ENCODE measurements at regions not wholly inside any gene's neighbourhood (a gene's known extent, or its start where the extent isn't known, plus 50 kb on each side); places are given as distances from the start of the nearest gene placed in this dataset.

- no peak for FAIRE-seq
These were observed 422.4 kb downstream of the CTTN start for GRCh38 chr11:70820712-70821111.

GRCh38 chr11:70823771-70824170 lies 425.4 kb downstream of the CTTN start:
- DNase-seq (ENCODE audit: insufficient read length, low spot score), result no peak
- no peak for TF ChIP-seq POLR2A (IDR thresholded peaks at IDR 0.05; ENCODE audit: low read depth, low read length)
- no peak for FAIRE-seq

More at GRCh38 chr11:70820712-70821111, 422.4 kb downstream of the CTTN start:
- TF ChIP-seq POLR2A (IDR thresholded peaks at IDR 0.05; ENCODE audit: low read depth, low read length), result no peak
- DNase-seq (ENCODE audit: insufficient read length, low spot score), result no peak

GRCh38 chr11:70824605-70825245 lies 426.4 kb downstream of the CTTN start:
- FAIRE-seq, result no peak
- no peak for DNase-seq (ENCODE audit: insufficient read length, low spot score)

GRCh38 chr11:70825893-70826540 lies 426.4 kb downstream of the SHANK2 start:
- no peak for FAIRE-seq
- DNase-seq (ENCODE audit: insufficient read length, low spot score), result no peak
- no peak for TF ChIP-seq POLR2A (IDR thresholded peaks at IDR 0.05; ENCODE audit: low read depth, low read length)

More at GRCh38 chr11:70824605-70825245, 426.4 kb downstream of the CTTN start:
- no peak for TF ChIP-seq POLR2A (IDR thresholded peaks at IDR 0.05; ENCODE audit: low read depth, low read length)

DNA sequence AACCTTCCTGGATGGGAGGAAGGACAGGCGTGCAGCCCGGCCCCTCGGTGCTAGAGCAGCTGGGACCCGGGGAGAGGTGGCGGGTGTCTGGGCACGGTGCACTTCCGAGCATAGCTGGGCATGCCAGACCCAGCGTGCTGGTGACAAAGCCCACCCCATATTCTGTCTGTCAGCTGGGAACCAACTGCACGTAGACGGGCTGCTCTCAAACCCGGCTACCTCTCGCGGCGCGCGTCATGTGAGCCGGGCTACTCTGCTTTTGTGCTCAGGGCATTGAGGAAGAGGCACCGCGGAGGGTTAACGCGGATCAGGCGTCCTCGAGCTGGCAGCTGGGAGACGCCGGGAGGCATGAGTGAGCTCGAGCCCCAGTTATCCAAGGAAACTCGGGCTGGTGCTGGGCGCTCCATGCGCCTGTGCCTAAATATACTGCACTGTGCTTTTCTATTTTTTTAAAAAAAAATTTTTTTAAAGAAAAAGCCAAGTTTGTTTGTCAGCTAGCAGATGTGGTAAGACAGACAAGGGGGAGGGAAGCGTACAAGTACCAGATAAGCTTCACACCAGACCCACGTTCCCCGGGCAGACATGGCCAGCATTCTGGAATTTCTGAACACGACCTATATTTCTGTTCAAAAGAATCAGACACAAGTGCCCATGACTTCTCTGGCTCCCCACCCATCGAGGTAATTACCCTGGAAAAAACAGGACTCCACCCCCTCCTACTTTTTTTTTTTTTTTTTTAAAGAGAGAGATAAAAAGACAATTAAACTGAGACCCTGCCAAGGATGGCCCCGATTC lies 425.6 kb downstream of the SHANK2 start:
- DNase-seq (ENCODE audit: insufficient read length, low spot score) (no peak), FAIRE-seq (no peak)
- TF ChIP-seq POLR2A (IDR thresholded peaks at IDR 0.05; ENCODE audit: low read depth, low read length), result no peak

DNA sequence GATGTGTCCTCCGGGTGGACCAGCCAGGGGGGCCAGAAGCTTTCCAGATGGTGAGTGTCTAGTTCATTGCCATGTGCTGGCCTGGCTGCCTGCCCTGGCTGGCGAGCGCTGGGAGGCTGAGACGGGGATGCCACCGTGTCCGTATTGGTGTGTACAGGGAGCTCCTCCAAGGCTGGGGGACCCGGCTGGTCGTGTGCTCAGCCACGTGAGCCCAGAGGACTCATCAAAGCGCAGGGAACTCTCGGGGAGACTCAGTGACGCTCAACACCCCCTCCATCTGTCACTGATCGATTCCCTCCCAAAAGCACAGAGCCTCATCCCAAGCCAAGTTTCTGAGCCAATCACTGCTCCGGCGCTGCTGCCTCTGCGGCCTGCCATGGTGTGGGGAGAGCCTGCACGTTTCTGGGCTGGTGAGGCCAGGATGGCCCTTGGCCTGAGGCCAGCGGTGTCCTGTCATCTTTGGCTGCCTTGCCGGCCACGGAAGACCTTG lies 423.7 kb downstream of the SHANK2 start:
- no peak for DNase-seq (ENCODE audit: insufficient read length, low spot score)
- no peak for FAIRE-seq
- TF ChIP-seq POLR2A (IDR thresholded peaks at IDR 0.05; ENCODE audit: low read depth, low read length), result no peak

GRCh38 chr11:70829134-70829885 lies 423.1 kb downstream of the SHANK2 start:
- TF ChIP-seq POLR2A (IDR thresholded peaks at IDR 0.05; ENCODE audit: low read depth, low read length), result no peak
- FAIRE-seq, result no peak
- no peak for DNase-seq (ENCODE audit: insufficient read length, low spot score)

DNA sequence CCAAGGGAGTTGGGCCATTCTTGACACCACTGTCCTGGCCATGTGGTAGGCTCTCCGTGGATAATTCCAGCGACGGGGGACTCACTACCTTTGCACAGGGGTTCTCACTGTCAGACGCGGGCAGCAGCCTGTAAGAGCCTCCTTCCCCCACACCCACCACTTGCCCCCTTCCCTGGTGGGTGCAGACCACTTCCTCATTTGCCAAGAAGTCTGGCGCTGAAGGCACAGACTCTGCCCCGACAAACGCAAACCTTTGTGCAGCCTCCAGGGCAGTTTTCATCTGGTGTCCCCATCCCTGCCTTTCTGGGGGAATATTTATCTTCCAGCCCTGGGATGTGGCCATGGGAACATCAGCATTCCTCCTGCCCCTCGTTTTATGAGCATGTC lies 422.5 kb downstream of the SHANK2 start:
- no peak for TF ChIP-seq POLR2A (IDR thresholded peaks at IDR 0.05; ENCODE audit: low read depth, low read length)
- DNase-seq (ENCODE audit: insufficient read length, low spot score), result no peak
- FAIRE-seq, result no peak

DNA sequence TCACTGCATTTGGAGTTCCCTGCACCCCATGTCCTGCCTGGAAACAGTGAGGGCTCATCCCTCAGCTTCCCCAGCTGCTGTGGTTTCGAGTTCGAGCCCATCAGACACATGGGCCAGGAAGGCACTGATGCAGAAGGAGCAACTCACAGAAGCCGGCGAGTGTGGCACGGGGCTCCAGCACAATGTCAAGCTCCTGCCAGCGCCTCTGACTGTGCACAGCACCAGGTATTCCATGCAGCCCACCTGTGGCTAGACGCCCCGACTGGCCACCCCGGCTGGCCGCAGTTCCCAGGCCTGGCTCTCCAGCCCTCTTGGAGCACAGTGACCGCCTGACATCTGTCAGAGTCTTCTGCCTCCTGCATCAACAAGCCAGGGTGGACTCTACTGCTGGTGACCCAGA lies 419.4 kb downstream of the SHANK2 start:
- TF ChIP-seq POLR2A (IDR thresholded peaks at IDR 0.05; ENCODE audit: low read depth, low read length), result no peak
- no peak for DNase-seq (ENCODE audit: insufficient read length, low spot score)
- no peak for FAIRE-seq

GRCh38 chr11:70833554-70833953 lies 418.8 kb downstream of the SHANK2 start:
- no peak for TF ChIP-seq POLR2A (IDR thresholded peaks at IDR 0.05; ENCODE audit: low read depth, low read length)
- no peak for DNase-seq (ENCODE audit: insufficient read length, low spot score)
- no peak for FAIRE-seq

- TF ChIP-seq POLR2A (IDR thresholded peaks at IDR 0.05; ENCODE audit: low read depth, low read length), result no peak
- DNase-seq (ENCODE audit: insufficient read length, low spot score) (no peak), FAIRE-seq (no peak)
These were observed 418.0 kb downstream of the SHANK2 start for GRCh38 chr11:70834277-70834940.

DNA sequence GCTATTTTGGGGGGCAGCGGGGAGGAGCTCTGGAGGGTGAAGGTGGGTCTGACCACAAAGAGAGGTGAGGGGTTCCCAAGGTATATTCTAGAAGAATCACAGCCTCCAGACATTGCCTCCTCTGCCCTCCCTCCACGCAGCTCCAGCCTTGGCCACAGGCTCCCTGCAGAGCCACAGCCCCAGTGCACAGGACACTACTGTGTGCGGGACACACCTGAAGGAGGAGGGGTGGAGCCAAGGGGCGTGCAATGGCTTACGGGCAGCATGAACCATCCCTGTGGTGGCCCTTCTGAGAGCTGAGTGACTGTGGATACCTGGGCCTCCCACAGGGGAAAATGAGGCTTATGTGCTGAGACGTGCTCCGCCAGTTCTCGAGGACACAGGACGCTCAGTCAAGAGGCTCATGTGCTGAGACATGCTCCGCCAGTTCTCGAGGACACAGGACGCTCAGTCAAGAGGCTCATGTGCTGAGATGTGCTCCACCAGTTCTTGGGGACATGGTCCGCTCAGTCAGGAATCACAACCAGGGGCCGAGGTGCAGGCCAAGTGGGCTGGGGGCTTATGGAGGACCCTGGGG lies 417.3 kb downstream of the SHANK2 start:
- DNase-seq (ENCODE audit: insufficient read length, low spot score) (no peak), FAIRE-seq (no peak)
- TF ChIP-seq POLR2A (IDR thresholded peaks at IDR 0.05; ENCODE audit: low read depth, low read length), result no peak

DNA sequence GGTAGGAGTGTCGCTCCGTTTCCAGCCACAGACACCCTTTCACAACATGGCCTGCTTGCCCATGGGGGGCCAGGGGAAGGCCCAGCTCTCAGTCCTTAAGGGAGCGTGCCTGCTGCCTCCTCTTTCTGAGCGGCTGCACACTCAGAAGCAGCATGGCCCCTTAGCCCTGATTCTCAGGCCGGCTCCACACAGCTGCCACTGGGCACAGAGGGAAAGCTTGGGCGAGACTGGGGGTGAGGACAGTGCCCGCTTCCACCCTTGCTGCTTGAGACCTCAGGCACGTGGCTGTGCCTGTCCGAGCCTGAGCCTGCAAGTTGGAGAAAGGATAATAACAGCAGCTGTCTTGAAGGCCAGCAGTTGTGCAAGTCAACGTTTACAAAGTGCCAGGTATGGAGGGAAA lies 416.3 kb downstream of the SHANK2 start:
- FAIRE-seq, result no peak
- DNase-seq (ENCODE audit: insufficient read length, low spot score), result no peak
- TF ChIP-seq POLR2A (IDR thresholded peaks at IDR 0.05; ENCODE audit: low read depth, low read length), result no peak
